ENCODE measurements at regions not wholly inside any gene's neighbourhood (a gene's known extent, or its start where the extent isn't known, plus 50 kb on each side); places are given as distances from the start of the nearest gene placed in this dataset.

GRCh38 chr2:142786918-142787702 lies 90.4 kb upstream of the KYNU start:
- H3K27me3 Mint-ChIP-seq = no peaks in the 10 kb centered on the region
- H3K9me3 Mint-ChIP-seq = peaks cover 0 to 2% (median under 1%) of the 10 kb centered on the region in 3 donors
- H3K36me3 Mint-ChIP-seq = peaks cover 3% of the 10 kb centered on the region
- no peak overlapping the region for H3K27ac Mint-ChIP-seq
- H3K4me1 Mint-ChIP-seq = peaks cover 4 to 6% (median 5%) of the 10 kb centered on the region in 3 donors
- no peak overlapping the region for H3K4me3 Mint-ChIP-seq

DNA sequence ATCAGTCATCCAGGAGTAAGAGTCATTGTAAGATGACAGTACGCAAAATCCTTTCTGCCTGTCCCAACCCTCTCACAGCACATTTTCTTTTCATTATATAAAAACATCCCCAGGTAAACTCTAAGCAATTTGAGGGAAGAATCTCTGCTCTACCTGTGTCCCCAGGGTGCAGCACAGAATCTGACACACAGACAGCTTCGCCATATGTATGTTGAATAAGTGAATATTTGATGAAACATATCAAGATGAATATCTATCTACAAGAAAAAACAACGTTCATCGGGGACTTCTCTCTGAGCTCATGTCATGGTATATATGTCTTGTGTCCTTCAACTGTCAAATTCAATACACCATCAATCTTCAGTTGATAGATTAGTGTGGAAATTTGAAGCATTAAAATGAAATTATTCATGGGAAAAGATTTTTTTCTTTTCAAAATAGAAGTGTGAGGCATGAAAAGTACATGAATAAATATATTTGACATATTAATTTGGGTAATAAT lies 94.5 kb upstream of the KYNU start:
- Mint-ChIP-seq H3K9me3 (no peaks in the 10 kb centered on the region), H3K4me1 (no peaks in the 10 kb centered on the region), H3K4me3 (no peak overlapping the region), H3K27me3 (no peaks in the 10 kb centered on the region), H3K36me3 (no peaks in the 10 kb centered on the region), H3K27ac (no peak overlapping the region)

- H3K9me3 Mint-ChIP-seq = peaks cover 0 to 6% (median 0%) of the 10 kb centered on the region in 3 donors
- H3K36me3 Mint-ChIP-seq = no peaks in the 10 kb centered on the region
- no peaks in the 10 kb centered on the region for H3K4me1 Mint-ChIP-seq
- no peak overlapping the region for H3K4me3 Mint-ChIP-seq
- no peak overlapping the region for H3K27ac Mint-ChIP-seq
- H3K27me3 Mint-ChIP-seq = no peaks in the 10 kb centered on the region
Measured at GRCh38 chr2:142781146-142781545, 96.3 kb upstream of the KYNU start.

- peaks cover 1% of the 10 kb centered on the region for H3K36me3 Mint-ChIP-seq
- no peak overlapping the region for H3K4me3 Mint-ChIP-seq
- H3K27me3 Mint-ChIP-seq = no peaks in the 10 kb centered on the region
- H3K4me1 Mint-ChIP-seq = no peaks in the 10 kb centered on the region
- peaks cover 0 to 27% (median 13%) of the 10 kb centered on the region in 3 donors for H3K9me3 Mint-ChIP-seq
- H3K27ac Mint-ChIP-seq = peak overlapping the region in 1 of 3 donors; percentile 35
Measured at GRCh38 chr2:142778289-142778688, 99.2 kb upstream of the KYNU start.

GRCh38 chr2:142777742-142778141 lies 99.7 kb upstream of the KYNU start:
- Mint-ChIP-seq H3K27me3 (no peaks in the 10 kb centered on the region), H3K9me3 (peaks cover 0 to 32% (median 13%) of the 10 kb centered on the region in 3 donors), H3K27ac (no peak overlapping the region), H3K36me3 (peaks cover 1% of the 10 kb centered on the region), H3K4me3 (no peak overlapping the region), H3K4me1 (no peaks in the 10 kb centered on the region)

DNA sequence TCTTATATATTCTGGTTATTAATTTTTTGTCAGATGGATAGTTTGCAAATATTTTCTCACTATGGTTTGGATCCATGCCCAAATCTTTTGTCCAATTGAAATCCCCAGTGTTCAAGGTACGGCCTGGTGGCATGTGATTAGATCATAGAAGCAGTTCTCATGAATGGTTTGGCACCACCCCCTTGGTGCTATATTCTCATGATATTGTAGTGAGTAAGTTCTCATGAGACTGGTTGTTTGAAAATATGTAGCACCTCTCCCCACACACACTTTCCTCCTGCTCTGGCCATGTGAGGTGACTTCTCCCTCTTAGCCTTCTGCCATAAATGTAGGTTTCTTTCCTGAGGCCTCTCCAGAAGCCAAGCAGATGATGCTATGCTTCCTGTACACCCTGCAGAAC lies 107.7 kb upstream of the KYNU start:
- Mint-ChIP-seq H3K27ac (no peak overlapping the region), H3K4me1 (no peaks in the 10 kb centered on the region), H3K36me3 (peaks cover 4% of the 10 kb centered on the region), H3K4me3 (no peak overlapping the region), H3K9me3 (peaks cover 4 to 46% (median 26%) of the 10 kb centered on the region in 3 donors), H3K27me3 (no peaks in the 10 kb centered on the region)

- no peaks in the 10 kb centered on the region for H3K4me1 Mint-ChIP-seq
- peaks cover 2% of the 10 kb centered on the region for H3K36me3 Mint-ChIP-seq
- H3K27me3 Mint-ChIP-seq = no peaks in the 10 kb centered on the region
- no peak overlapping the region for H3K27ac Mint-ChIP-seq
- peaks cover 9 to 43% (median 20%) of the 10 kb centered on the region in 3 donors for H3K9me3 Mint-ChIP-seq
- H3K4me3 Mint-ChIP-seq = no peak overlapping the region
Measured at GRCh38 chr2:142767847-142768246, 109.6 kb upstream of the KYNU start.

DNA sequence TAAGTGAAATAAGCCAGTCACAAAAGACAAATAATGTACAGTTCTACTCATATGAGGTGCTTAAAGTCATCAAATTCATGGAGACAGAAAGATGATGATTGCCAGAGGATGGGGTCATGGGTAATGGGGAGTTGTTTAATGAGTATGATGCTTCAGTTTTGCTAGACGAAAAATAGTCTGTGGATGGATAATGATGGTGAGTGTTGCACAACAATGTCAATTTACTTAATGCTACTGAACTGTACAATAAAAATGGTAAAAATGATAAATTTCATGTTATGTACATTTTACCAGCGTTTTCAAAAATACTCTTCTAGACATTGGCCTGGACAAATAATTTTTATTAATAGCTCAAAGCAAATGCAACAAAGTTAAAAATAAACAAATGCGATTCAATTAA lies 118.5 kb upstream of the KYNU start:
- no peaks in the 10 kb centered on the region for H3K4me1 Mint-ChIP-seq
- H3K27me3 Mint-ChIP-seq = no peaks in the 10 kb centered on the region
- H3K27ac Mint-ChIP-seq = no peak overlapping the region
- H3K9me3 Mint-ChIP-seq = peaks cover 7 to 17% (median 8%) of the 10 kb centered on the region in 3 donors
- no peaks in the 10 kb centered on the region for H3K36me3 Mint-ChIP-seq
- no peak overlapping the region for H3K4me3 Mint-ChIP-seq

DNA sequence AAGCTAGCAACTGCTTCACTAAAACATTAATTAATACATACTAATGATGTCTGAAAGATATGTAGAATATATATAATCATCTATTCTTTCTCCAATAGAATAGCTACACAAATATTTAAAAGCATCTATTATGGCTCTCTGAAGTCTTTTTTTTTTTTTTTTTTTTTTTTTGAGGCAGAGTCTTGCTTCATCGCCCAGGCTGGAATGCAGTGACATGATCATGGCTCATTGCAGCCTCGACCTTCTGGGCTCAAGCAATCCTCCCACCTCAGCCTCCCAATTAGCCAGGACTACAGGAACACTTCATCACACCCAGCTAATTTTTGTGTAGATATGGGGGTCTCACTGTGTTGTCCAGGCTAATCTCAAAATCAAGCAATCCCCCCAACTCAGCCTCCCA lies 120.4 kb upstream of the KYNU start:
- H3K4me3 Mint-ChIP-seq = no peak overlapping the region
- peaks cover 2 to 5% (median 2%) of the 10 kb centered on the region in 3 donors for H3K9me3 Mint-ChIP-seq
- no peaks in the 10 kb centered on the region for H3K36me3 Mint-ChIP-seq
- H3K27ac Mint-ChIP-seq = no peak overlapping the region
- H3K4me1 Mint-ChIP-seq = no peaks in the 10 kb centered on the region
- H3K27me3 Mint-ChIP-seq = no peaks in the 10 kb centered on the region

DNA sequence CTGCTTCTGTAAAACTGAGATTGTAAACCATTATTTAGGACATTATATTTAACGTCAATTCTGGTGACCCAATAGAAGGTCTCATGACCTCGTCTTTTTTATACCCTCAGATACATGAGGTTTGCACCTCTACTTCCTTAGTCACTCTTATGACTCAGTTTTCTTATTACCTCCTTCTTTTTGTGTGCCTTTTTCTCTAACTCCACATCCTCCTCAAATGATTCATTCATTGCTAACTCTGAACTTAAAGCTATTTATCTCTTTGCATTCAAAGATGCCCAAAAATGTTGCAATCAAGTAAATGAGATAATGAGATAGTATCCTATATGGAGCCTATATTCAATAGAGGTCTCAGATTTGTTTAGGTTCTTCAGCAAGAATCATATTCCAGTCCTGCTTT lies 121.0 kb upstream of the KYNU start:
- Mint-ChIP-seq H3K27ac (no peak overlapping the region), H3K4me3 (no peak overlapping the region), H3K36me3 (no peaks in the 10 kb centered on the region), H3K4me1 (no peaks in the 10 kb centered on the region), H3K9me3 (peaks cover 0 to 2% (median 2%) of the 10 kb centered on the region in 3 donors), H3K27me3 (no peaks in the 10 kb centered on the region)

DNA sequence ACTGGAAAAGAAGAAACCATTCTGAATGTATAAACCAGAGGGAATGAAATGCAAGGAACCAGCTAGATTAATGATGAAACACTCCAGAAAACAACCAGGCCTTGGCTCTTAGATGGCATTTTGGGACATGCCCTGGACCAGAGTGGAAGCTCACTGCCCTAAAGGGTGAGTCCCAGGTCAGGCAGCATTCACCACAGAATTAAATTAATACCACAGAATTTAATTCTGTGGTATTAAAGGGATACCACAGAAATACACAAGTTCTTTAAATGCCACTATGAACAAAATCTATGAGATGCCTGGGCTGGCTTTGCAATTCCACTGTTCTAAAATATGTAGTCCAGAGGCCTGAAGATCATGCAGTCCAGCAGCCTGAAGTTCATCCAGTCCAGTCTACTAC lies 122.3 kb upstream of the KYNU start:
- H3K27ac Mint-ChIP-seq = no peak overlapping the region
- H3K27me3 Mint-ChIP-seq = no peaks in the 10 kb centered on the region
- peaks cover 0 to 2% (median 2%) of the 10 kb centered on the region in 3 donors for H3K9me3 Mint-ChIP-seq
- no peak overlapping the region for H3K4me3 Mint-ChIP-seq
- H3K4me1 Mint-ChIP-seq = no peaks in the 10 kb centered on the region
- H3K36me3 Mint-ChIP-seq = no peaks in the 10 kb centered on the region

- Mint-ChIP-seq H3K4me3 (no peak overlapping the region), H3K36me3 (no peaks in the 10 kb centered on the region), H3K27ac (no peak overlapping the region), H3K27me3 (no peaks in the 10 kb centered on the region), H3K9me3 (peaks cover 0 to 2% (median 0%) of the 10 kb centered on the region in 3 donors), H3K4me1 (no peaks in the 10 kb centered on the region)
Measured at GRCh38 chr2:142754182-142754581, 123.3 kb upstream of the KYNU start.

- Mint-ChIP-seq H3K9me3 (no peaks in the 10 kb centered on the region), H3K4me3 (no peak overlapping the region), H3K27ac (no peak overlapping the region), H3K27me3 (no peaks in the 10 kb centered on the region), H3K4me1 (no peaks in the 10 kb centered on the region), H3K36me3 (no peaks in the 10 kb centered on the region)
Measured at GRCh38 chr2:142750858-142751257, 126.6 kb upstream of the KYNU start.

DNA sequence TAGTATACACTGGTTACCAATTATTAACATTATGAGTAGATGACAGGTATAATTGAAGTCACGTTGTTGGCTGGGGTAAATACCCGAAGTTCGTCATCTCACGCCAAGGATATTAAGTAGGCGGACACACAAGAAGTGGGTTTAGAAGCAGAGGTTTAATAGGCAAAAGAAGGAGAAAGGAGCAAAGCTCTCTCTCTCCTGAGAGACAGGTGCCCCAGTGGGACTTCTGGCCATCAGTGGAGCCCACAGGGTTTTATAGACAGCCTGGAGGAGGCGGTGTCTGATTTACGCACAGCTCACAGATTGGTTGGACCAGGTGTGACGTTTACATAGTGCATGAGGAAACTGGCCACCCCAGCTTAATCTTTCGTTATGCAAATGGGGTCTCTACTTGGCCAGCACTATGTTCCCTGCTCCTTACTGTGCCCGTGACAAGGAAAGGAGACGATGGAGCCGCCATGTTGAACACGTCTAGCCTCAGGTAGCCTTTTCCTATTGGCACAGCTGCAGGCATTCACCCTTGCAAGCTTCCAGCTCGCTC lies 128.8 kb upstream of the KYNU start:
- no peaks in the 10 kb centered on the region for H3K9me3 Mint-ChIP-seq
- no peaks in the 10 kb centered on the region for H3K36me3 Mint-ChIP-seq
- H3K4me1 Mint-ChIP-seq = no peaks in the 10 kb centered on the region
- H3K4me3 Mint-ChIP-seq = no peak overlapping the region
- no peak overlapping the region for H3K27ac Mint-ChIP-seq
- no peaks in the 10 kb centered on the region for H3K27me3 Mint-ChIP-seq

DNA sequence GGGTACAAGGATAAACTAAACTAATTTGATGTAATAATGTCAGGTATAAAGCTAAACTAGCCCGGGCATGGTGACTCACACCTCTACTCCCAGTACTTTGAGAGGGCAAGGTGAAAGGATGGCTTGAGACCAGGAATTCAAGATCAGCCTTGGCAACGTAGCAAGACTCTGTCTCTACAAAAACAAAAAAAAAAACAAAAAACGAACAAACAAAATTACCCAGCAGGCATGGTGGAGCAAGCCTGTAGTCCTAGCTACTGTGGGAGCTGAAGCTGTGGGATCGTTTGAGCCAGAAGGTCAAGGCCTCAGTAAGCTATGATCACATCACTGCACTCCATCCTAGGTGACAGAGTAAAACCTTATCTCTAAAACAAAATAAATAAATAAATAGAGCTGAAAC lies 131.8 kb upstream of the KYNU start:
- H3K4me1 Mint-ChIP-seq = no peaks in the 10 kb centered on the region
- no peaks in the 10 kb centered on the region for H3K36me3 Mint-ChIP-seq
- no peaks in the 10 kb centered on the region for H3K27me3 Mint-ChIP-seq
- H3K27ac Mint-ChIP-seq = no peak overlapping the region
- no peaks in the 10 kb centered on the region for H3K9me3 Mint-ChIP-seq
- H3K4me3 Mint-ChIP-seq = no peak overlapping the region

Measured in IgD-negative memory B cell (primary cell).